Pancreas (tissue), 10 donors: ENCODE measurements at regions not wholly inside any gene's neighbourhood (a gene's known extent, or its start where the extent isn't known, plus 50 kb on each side); places are given as distances from the start of the nearest gene placed in this dataset.

Experiments used
- ATAC-seq, 4 donors: fragments of 200-7000 bp; cut with Tn5 transposase; one replicate each; pipeline versions ENCODE4 v1.8.0 to v1.9.1; 2020; ENCODE audit warnings: mild to moderate bottlenecking in 4 of 4, moderate library complexity in 4 of 4
- DNase-seq, 6 donors: peaks; one replicate each; pipeline ENCODE4 v3.0.0-alpha.2; 2020
- FAIRE-seq: peaks from 2 replicates; lab custom pipeline; 2012; peaks lifted over from hg19 to GRCh38; lab: Jason Lieb, UNC
- H3K27ac ChIP-seq, 4 donors: fragments of 200-600 bp; sonication (generic); 1 replicate in 3 of 4; 2 replicates in 1 of 4; pipeline versions ENCODE4 v1.5.0 to v1.8.0; 2020
- H3K27me3 ChIP-seq, 4 donors: fragments of 200-600 bp; one replicate each; pipeline ENCODE4 v1.8.0; 2021
- H3K36me3 ChIP-seq, 3 donors: fragments of 200-600 bp; sonication (generic) in 1 of 3; one replicate each; pipeline versions ENCODE4 v1.5.0 to v1.8.0; 2020 to 2021
- H3K4me1 ChIP-seq, 3 donors: fragments of 200-600 bp; one replicate each; pipeline ENCODE4 v1.8.0; 2021
- H3K4me3 ChIP-seq, 4 donors: fragments of 200-600 bp; sonication (generic) in 2 of 4; one replicate each; pipeline versions ENCODE4 v1.5.0 to v1.8.0; 2020 to 2021
- H3K9me3 ChIP-seq, 4 donors: fragments of 200-600 bp; one replicate each; pipeline ENCODE4 v1.8.0; 2021
- CTCF ChIP-seq, 4 donors: fragments of 200-600 bp; sonication (generic) in 3 of 4; IDR thresholded peaks; one replicate each; pipeline versions ENCODE4 v1.5.0 to v1.8.0; 2021; ENCODE audit warnings: antibody characterized with exemption in 4 of 4
- WGBS, 2 donors: extraction: QIAGEN DNeasy Blood & Tissue Kit; methylation state at CpG; one replicate each; pipeline ENCODE4 v1.1.7; 2013; 5-methylcytosine and 5-hydroxymethylcytosine counted together
- intact Hi-C, 3 donors: fragments of 100-400 bp; cut with DNase I; formaldehyde crosslinking; loops; one replicate each; pipeline versions ENCODE4 v1.11.1 to v1.14.2; 2022
- donor health status: healthy with polysubstance abuse.
- donor health status: DM: no; HTN: no; CAD: no; lungs with moderate emphysema.
- donor health status: DM: no; HTN: no; CAD: no.
- donor health status: control.
- donor health status: control.
- donor health status: Bipolar disorder and iron deficiency.
- donor health status: DM: yes; HTN: yes; CAD: no.
- donor health status: DM: no; HTN: no; CAD: no.
- donor health status: DM: no; HTN: no; CAD: no.
- donor health status: DM: yes; HTN: yes; CAD: no.

- H3K27ac ChIP-seq = no peak overlapping the region
- H3K27me3 ChIP-seq = no peaks in the 10 kb centered on the region
- intact Hi-C loops = no loop called here
- H3K9me3 ChIP-seq = no peaks in the 10 kb centered on the region
- FAIRE-seq (no peak), DNase-seq (no peak), ATAC-seq (no peak)
- H3K4me1 ChIP-seq = no peaks in the 10 kb centered on the region
- TF ChIP-seq CTCF (IDR thresholded peaks at IDR 0.05) = no peak
- 45 to 58% methylated on average over 10 of the region's 10 CpGs for WGBS, 2 donors
- no peaks in the 10 kb centered on the region for H3K36me3 ChIP-seq
- H3K4me3 ChIP-seq = no peak overlapping the region
Measured at GRCh38 chr10:129360046-129360445, 107.0 kb upstream of the MGMT start.

- WGBS, 2 donors = 63 to 68% methylated on average over 18 of the region's 18 CpGs
- no peak for DNase-seq
- ATAC-seq = no peak
Measured at GRCh38 chr10:129361676-129362376, 105.2 kb upstream of the MGMT start.

GRCh38 chr10:129364949-129365348 is 102.1 kb upstream of the MGMT start:
- FAIRE-seq (no peak), DNase-seq (no peak), ATAC-seq (no peak)
- intact Hi-C loops = no loop called here
- WGBS, 2 donors = 59 to 69% methylated on average over 6 of the region's 6 CpGs
- Histone ChIP-seq H3K27ac (no peak overlapping the region), H3K4me1 (no peaks in the 10 kb centered on the region), H3K4me3 (no peak overlapping the region), H3K9me3 (no peaks in the 10 kb centered on the region), H3K36me3 (no peaks in the 10 kb centered on the region), H3K27me3 (peaks cover 0 to 7% (median 0%) of the 10 kb centered on the region in 4 donors)
- no peak for TF ChIP-seq CTCF (IDR thresholded peaks at IDR 0.05)

More at GRCh38 chr10:129361676-129362376, 105.2 kb upstream of the MGMT start:
- Histone ChIP-seq H3K4me3 (no peak overlapping the region), H3K9me3 (no peaks in the 10 kb centered on the region), H3K4me1 (no peaks in the 10 kb centered on the region), H3K27me3 (peaks cover 0 to 6% (median 0%) of the 10 kb centered on the region in 4 donors), H3K36me3 (no peaks in the 10 kb centered on the region), H3K27ac (no peak overlapping the region)
- no peak for FAIRE-seq
- TF ChIP-seq CTCF (IDR thresholded peaks at IDR 0.05) = no peak
- intact Hi-C loops = no loop called here

- no peak for DNase-seq
- H3K9me3 ChIP-seq = no peaks in the 10 kb centered on the region
- no peak overlapping the region for H3K4me3 ChIP-seq
- 62 to 77% methylated on average over 6 of the region's 6 CpGs for WGBS, 2 donors
- H3K27ac ChIP-seq = no peak overlapping the region
- peaks cover 0 to 7% (median 0%) of the 10 kb centered on the region in 4 donors for H3K27me3 ChIP-seq
- FAIRE-seq = no peak
- no peaks in the 10 kb centered on the region for H3K36me3 ChIP-seq
- no peaks in the 10 kb centered on the region for H3K4me1 ChIP-seq
- no peak for TF ChIP-seq CTCF (IDR thresholded peaks at IDR 0.05)
- ATAC-seq = no peak
- intact Hi-C loops = no loop called here
Measured at GRCh38 chr10:129365767-129366402, 101.2 kb upstream of the MGMT start.

- no peak for DNase-seq
- no peak overlapping the region for H3K27ac ChIP-seq
- no peak overlapping the region for H3K4me3 ChIP-seq
- no peak for ATAC-seq
- 69 to 80% methylated on average over 3 of the region's 3 CpGs for WGBS, 2 donors
- no peak for FAIRE-seq
- intact Hi-C loops = no loop called here
- H3K36me3 ChIP-seq = no peaks in the 10 kb centered on the region
- H3K27me3 ChIP-seq = peaks cover 0 to 9% (median 0%) of the 10 kb centered on the region in 4 donors
- H3K4me1 ChIP-seq = no peaks in the 10 kb centered on the region
- no peaks in the 10 kb centered on the region for H3K9me3 ChIP-seq
- no peak for TF ChIP-seq CTCF (IDR thresholded peaks at IDR 0.05)
Measured at GRCh38 chr10:129366450-129366849, 100.6 kb upstream of the MGMT start.
